ENCODE measurements at regions not wholly inside any gene's neighbourhood (a gene's known extent, or its start where the extent isn't known, plus 50 kb on each side); places are given as distances from the start of the nearest gene placed in this dataset.

GRCh38 chr4:176844448-176844847 is 51.7 kb upstream of the VEGFC start:
- TF ChIP-seq POLR2A (IDR thresholded peaks at IDR 0.05), result no peak
- TF ChIP-seq CTCF (IDR thresholded peaks at IDR 0.05), result no peak

Measured in adrenal gland (tissue), 5 donors.